GM12878 (cell line): ENCODE measurements at regions not wholly inside any gene's neighbourhood (a gene's known extent, or its start where the extent isn't known, plus 50 kb on each side); places are given as distances from the start of the nearest gene placed in this dataset.

Experiments
- BHLHE40 ChIP-seq, 2 experiments: fragments of 450-650 bp in 1 of 2; IDR thresholded peaks; 2 replicates each; pipeline ENCODE4 v1.6.1; 2011 to 2017; ENCODE audit warnings: low read depth in 2 of 2, borderline replicate concordance in 1 of 2, improper control_type of control experiment in 1 of 2, low read length in 1 of 2, mild to moderate bottlenecking in 1 of 2
- EZH2 ChIP-seq: IDR thresholded peaks from 2 replicates; pipeline ENCODE4 v1.6.1; 2012; ENCODE audit warnings: low read depth, mild to moderate bottlenecking, control low read depth, inconsistent platforms, low read length, borderline replicate concordance; ENCODE audit not compliant: control insufficient read depth
- FOXM1 ChIP-seq: IDR thresholded peaks from 2 replicates; pipeline ENCODE4 v1.6.1; 2012; ENCODE audit warnings: low read depth, mild to moderate bottlenecking, inconsistent platforms, low read length, moderate library complexity
- MAX ChIP-seq: IDR thresholded peaks from 2 replicates; pipeline ENCODE4 v1.6.1; 2012; ENCODE audit warnings: low read depth, low read length, improper control_type of control experiment
- NFYA ChIP-seq: IDR thresholded peaks from 2 replicates; pipeline ENCODE4 v1.6.1; 2011; ENCODE audit warnings: low read depth, mild to moderate bottlenecking, low read length, improper control_type of control experiment, borderline replicate concordance
- NR2C2 ChIP-seq: IDR thresholded peaks from 2 replicates; pipeline ENCODE4 v1.6.1; 2011; ENCODE audit warnings: borderline replicate concordance, low read depth; ENCODE audit not compliant: control insufficient read depth, insufficient read length
- RFX5 ChIP-seq: IDR thresholded peaks from 2 replicates; pipeline ENCODE4 v1.6.1; 2011; ENCODE audit warnings: low read depth, low read length, improper control_type of control experiment
- SMC3 ChIP-seq: IDR thresholded peaks from 2 replicates; pipeline ENCODE4 v1.6.1; 2011; ENCODE audit warnings: low read length, improper control_type of control experiment, borderline replicate concordance
- TCF12 ChIP-seq: IDR thresholded peaks from 2 replicates; pipeline ENCODE4 v1.6.1; 2011; ENCODE audit warnings: low read depth, mild to moderate bottlenecking, low read length
- TCF7 ChIP-seq: IDR thresholded peaks from 2 replicates; pipeline ENCODE4 v1.6.1; 2014; ENCODE audit warnings: antibody characterized with exemption, borderline replicate concordance
- TF ChIP-seq, protein P1 (sequence below): fragments of 450-650 bp; IDR thresholded peaks from 2 replicates; pipeline ENCODE4 v1.6.1; 2016; ENCODE audit warnings: mild to moderate bottlenecking
- TF ChIP-seq, protein P2 (sequence below): IDR thresholded peaks from 2 replicates; pipeline ENCODE4 v1.6.1; 2011; ENCODE audit warnings: low read depth, low read length, improper control_type of control experiment, borderline replicate concordance
- TF ChIP-seq, protein P3 (sequence below), 3 experiments: IDR thresholded peaks in 2 of 3; conservative IDR thresholded peaks in 1 of 3; 2 replicates each; pipeline ENCODE4 v1.5.1; 2011; ENCODE audit warnings: low read depth in 3 of 3, low read length in 3 of 3, mild to moderate bottlenecking in 3 of 3, control low read depth in 2 of 3, moderate library complexity in 2 of 3, inconsistent platforms in 1 of 3, mixed read lengths in 1 of 3; ENCODE audit not compliant: control insufficient read depth in 2 of 3, insufficient read depth in 1 of 3; ENCODE audit errors: extremely low read depth in 1 of 3

DNA sequence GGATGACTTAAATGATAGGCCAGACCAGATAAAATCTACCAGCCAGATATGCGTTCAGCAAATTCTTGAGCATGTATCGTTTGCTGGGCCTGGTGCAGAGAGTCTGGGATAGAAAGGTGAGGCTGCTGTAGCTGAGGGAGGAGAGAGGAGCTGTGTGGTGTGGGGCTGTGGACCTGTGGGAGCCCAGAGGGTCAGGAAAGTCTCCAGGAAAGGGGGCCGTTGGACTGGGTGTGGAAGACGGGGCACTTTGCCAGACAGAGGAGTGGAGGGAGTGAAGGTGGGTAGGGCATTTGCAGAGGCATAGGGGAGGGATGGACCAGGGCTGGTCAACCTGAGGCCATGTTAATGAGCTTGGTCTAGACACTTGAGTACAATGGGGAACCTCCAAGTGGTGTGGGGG lies 124.7 kb upstream of the UNC5B start:
- TF ChIP-seq BHLHE40 (IDR thresholded peaks at IDR 0.05; ENCODE audit: borderline replicate concordance in 1 of 2, low read depth in 2 of 2, low read length in 1 of 2) (no peak), TCF12 (no peak), TCF7 (no peak), SMC3 (no peak), NR2C2 (no peak), NFYA (no peak), EZH2 (no peak), FOXM1 (no peak), RFX5 (no peak), MAX (no peak)
- TF ChIP-seq, protein P1, sequence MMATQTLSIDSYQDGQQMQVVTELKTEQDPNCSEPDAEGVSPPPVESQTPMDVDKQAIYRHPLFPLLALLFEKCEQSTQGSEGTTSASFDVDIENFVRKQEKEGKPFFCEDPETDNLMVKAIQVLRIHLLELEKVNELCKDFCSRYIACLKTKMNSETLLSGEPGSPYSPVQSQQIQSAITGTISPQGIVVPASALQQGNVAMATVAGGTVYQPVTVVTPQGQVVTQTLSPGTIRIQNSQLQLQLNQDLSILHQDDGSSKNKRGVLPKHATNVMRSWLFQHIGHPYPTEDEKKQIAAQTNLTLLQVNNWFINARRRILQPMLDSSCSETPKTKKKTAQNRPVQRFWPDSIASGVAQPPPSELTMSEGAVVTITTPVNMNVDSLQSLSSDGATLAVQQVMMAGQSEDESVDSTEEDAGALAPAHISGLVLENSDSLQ, result no peak
- TF ChIP-seq, protein P2, sequence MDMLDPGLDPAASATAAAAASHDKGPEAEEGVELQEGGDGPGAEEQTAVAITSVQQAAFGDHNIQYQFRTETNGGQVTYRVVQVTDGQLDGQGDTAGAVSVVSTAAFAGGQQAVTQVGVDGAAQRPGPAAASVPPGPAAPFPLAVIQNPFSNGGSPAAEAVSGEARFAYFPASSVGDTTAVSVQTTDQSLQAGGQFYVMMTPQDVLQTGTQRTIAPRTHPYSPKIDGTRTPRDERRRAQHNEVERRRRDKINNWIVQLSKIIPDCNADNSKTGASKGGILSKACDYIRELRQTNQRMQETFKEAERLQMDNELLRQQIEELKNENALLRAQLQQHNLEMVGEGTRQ, result no peak
- TF ChIP-seq, protein P3, sequence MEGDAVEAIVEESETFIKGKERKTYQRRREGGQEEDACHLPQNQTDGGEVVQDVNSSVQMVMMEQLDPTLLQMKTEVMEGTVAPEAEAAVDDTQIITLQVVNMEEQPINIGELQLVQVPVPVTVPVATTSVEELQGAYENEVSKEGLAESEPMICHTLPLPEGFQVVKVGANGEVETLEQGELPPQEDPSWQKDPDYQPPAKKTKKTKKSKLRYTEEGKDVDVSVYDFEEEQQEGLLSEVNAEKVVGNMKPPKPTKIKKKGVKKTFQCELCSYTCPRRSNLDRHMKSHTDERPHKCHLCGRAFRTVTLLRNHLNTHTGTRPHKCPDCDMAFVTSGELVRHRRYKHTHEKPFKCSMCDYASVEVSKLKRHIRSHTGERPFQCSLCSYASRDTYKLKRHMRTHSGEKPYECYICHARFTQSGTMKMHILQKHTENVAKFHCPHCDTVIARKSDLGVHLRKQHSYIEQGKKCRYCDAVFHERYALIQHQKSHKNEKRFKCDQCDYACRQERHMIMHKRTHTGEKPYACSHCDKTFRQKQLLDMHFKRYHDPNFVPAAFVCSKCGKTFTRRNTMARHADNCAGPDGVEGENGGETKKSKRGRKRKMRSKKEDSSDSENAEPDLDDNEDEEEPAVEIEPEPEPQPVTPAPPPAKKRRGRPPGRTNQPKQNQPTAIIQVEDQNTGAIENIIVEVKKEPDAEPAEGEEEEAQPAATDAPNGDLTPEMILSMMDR (IDR thresholded peaks at IDR 0.05 in 2 of 3, conservative IDR thresholded peaks at IDR 0.05 in 1 of 3; ENCODE audit: control insufficient read depth in 2 of 3, extremely low read depth in 1 of 3, insufficient read depth in 1 of 3, low read depth in 3 of 3, low read length in 3 of 3), result no peak
